A549 (cell line): ENCODE measurements at regions not wholly inside any gene's neighbourhood (a gene's known extent, or its start where the extent isn't known, plus 50 kb on each side); places are given as distances from the start of the nearest gene placed in this dataset.

Experiments
- ATAC-seq, 2 experiments: fragments of 200-7000 bp in 1 of 2; fragments of >200 bp in 1 of 2; cut with Nextera tagmentation in 1 of 2; cut with Tn5 transposase in 1 of 2; 3 replicates each; pipeline versions ENCODE4 v1.8.0 to v1.9.1; 2018 to 2020; ENCODE audit warnings: mild to moderate bottlenecking in 1 of 2, moderate library complexity in 1 of 2
- CTCF ChIA-PET: fragments of 300-600 bp; sonication (Branson Sonifier 250); formaldehyde crosslinking; extraction: SDS; loops from one replicate; lab custom pipeline; 2021; ENCODE audit warnings: antibody characterized with exemption, inconsistent platforms; lab: Yijun Ruan, JAX
- POLR2A ChIA-PET: fragments of 350-600 bp; formaldehyde crosslinking; extraction: SDS; loops from one replicate; lab custom pipeline; 2021; ENCODE audit warnings: antibody characterized with exemption, inconsistent platforms; lab: Yijun Ruan, JAX
- DNase-seq, 2 experiments: peaks; one replicate each; pipeline versions ENCODE4 v3.0.0 to v3.0.0-alpha.2; 2011 to 2016; ENCODE audit warnings: low read depth in 1 of 2, low spot score in 1 of 2
- FAIRE-seq: peaks from 2 replicates; lab custom pipeline; 2011; peaks lifted over from hg19 to GRCh38; lab: Jason Lieb, UNC
- H3K27ac ChIP-seq, 2 experiments: fragments of >200 bp; sonication (Bioruptor Twin); formaldehyde crosslinking; 3 replicates each; pipeline ENCODE4 v1.5.1; 2016 to 2017
- H3K4me1 ChIP-seq: fragments of >200 bp; sonication (Bioruptor Twin); formaldehyde crosslinking; 3 replicates; pipeline ENCODE4 v1.6.1; 2016
- H3K4me2 ChIP-seq: fragments of >200 bp; sonication (Bioruptor Twin); formaldehyde crosslinking; 3 replicates; pipeline ENCODE4 v1.6.1; 2016
- H3K4me3 ChIP-seq: fragments of >200 bp; sonication (Bioruptor Twin); formaldehyde crosslinking; 3 replicates; pipeline ENCODE4 v1.5.1; 2016
- H3K9me3 ChIP-seq: fragments of >200 bp; sonication (Bioruptor Twin); formaldehyde crosslinking; 3 replicates; pipeline ENCODE4 v1.6.1; 2016
- CBX2 ChIP-seq: fragments of 200-600 bp; sonication (generic); IDR thresholded peaks from 2 replicates; pipeline ENCODE4 v1.6.1; 2016; ENCODE audit warnings: low read depth, mild to moderate bottlenecking, borderline replicate concordance
- CBX8 ChIP-seq: fragments of 200-600 bp; sonication (generic); IDR thresholded peaks from 2 replicates; pipeline ENCODE4 v1.6.1; 2016
- CHD2 ChIP-seq: fragments of 150-350 bp; IDR thresholded peaks from 2 replicates; pipeline ENCODE4 v1.6.1; 2014; ENCODE audit warnings: low read length; ENCODE audit not compliant: partially characterized antibody
- CHD4 ChIP-seq: fragments of 200-600 bp; sonication (generic); IDR thresholded peaks from 2 replicates; pipeline ENCODE4 v1.6.1; 2016; ENCODE audit warnings: antibody characterized with exemption, mild to moderate bottlenecking, borderline replicate concordance
- E2F6 ChIP-seq: IDR thresholded peaks from 2 replicates; pipeline ENCODE4 v1.6.1; 2012; ENCODE audit warnings: low read depth, borderline replicate concordance
- FOSL2 ChIP-seq, 2 experiments: fragments of 450-650 bp in 1 of 2; fragments of >200 bp in 1 of 2; sonication (Bioruptor Twin) in 1 of 2; formaldehyde crosslinking; IDR thresholded peaks; 2 replicates each; pipeline versions ENCODE4 v1.5.0 to v1.6.1; 2016 to 2020; ENCODE audit warnings: mild to moderate bottlenecking in 1 of 2, moderate library complexity in 1 of 2
- FOXS1 ChIP-seq: fragments of 250-450 bp; sonication (Bioruptor Pico); IDR thresholded peaks from 2 replicates; pipeline ENCODE4 v1.5.0; 2020; ENCODE audit warnings: mild to moderate bottlenecking, moderate library complexity
- GATA3 ChIP-seq: IDR thresholded peaks from 2 replicates; pipeline ENCODE4 v1.6.1; 2012; ENCODE audit warnings: borderline replicate concordance
- HDAC2 ChIP-seq: fragments of 200-600 bp; sonication (generic); IDR thresholded peaks from 2 replicates; pipeline ENCODE4 v1.6.1; 2016
- HES2 ChIP-seq: fragments of >200 bp; sonication (Bioruptor Twin); formaldehyde crosslinking; IDR thresholded peaks from 2 replicates; pipeline ENCODE4 v1.6.1; 2016
- HOXA7 ChIP-seq: fragments of 250-450 bp; sonication (Bioruptor Pico); IDR thresholded peaks from 2 replicates; pipeline ENCODE4 v1.5.0; 2020; ENCODE audit warnings: mild to moderate bottlenecking, moderate library complexity
- HOXB13 ChIP-seq: fragments of 250-450 bp; sonication (Bioruptor Pico); IDR thresholded peaks from 2 replicates; pipeline ENCODE4 v1.5.0; 2020; ENCODE audit warnings: low read depth, mild to moderate bottlenecking, moderate library complexity
- JUN ChIP-seq, 2 experiments: fragments of >200 bp; sonication (Bioruptor Twin); formaldehyde crosslinking; IDR thresholded peaks; 2 replicates in 1 of 2; 3 replicates in 1 of 2; pipeline ENCODE4 v1.6.1; 2016 to 2017
- KDM1A ChIP-seq: fragments of 200-600 bp; sonication (generic); IDR thresholded peaks from 2 replicates; pipeline ENCODE4 v1.6.1; 2016; ENCODE audit warnings: low read depth, mild to moderate bottlenecking
- MYC ChIP-seq: IDR thresholded peaks from 2 replicates; pipeline ENCODE4 v1.6.1; 2012; ENCODE audit warnings: mild to moderate bottlenecking, inconsistent platforms, low read length, improper control_type of control experiment, borderline replicate concordance
- RARB ChIP-seq: fragments of 250-450 bp; sonication (Bioruptor Pico); IDR thresholded peaks from 2 replicates; pipeline ENCODE4 v1.8.0; 2021; ENCODE audit warnings: mild to moderate bottlenecking, moderate library complexity
- REST ChIP-seq: fragments of 200-600 bp; sonication (generic); IDR thresholded peaks from 2 replicates; pipeline ENCODE4 v1.6.1; 2016; ENCODE audit warnings: antibody characterized with exemption, mild to moderate bottlenecking, moderate library complexity
- RFX5 ChIP-seq: fragments of 450-650 bp; IDR thresholded peaks from 2 replicates; pipeline ENCODE4 v1.7.1; 2014; ENCODE audit warnings: antibody characterized with exemption, mild to moderate bottlenecking, moderate library complexity
- RNF2 ChIP-seq: fragments of 200-600 bp; sonication (generic); IDR thresholded peaks from 2 replicates; pipeline ENCODE4 v1.6.1; 2016; ENCODE audit warnings: low read depth, mild to moderate bottlenecking, antibody characterized with exemption, moderate library complexity, borderline replicate concordance
- SMC3 ChIP-seq: fragments of >200 bp; sonication (Bioruptor Twin); formaldehyde crosslinking; IDR thresholded peaks from 3 replicates; pipeline ENCODE4 v1.6.1; 2018; ENCODE audit warnings: inconsistent platforms
- TP53 ChIP-seq: fragments of 250-450 bp; sonication (Bioruptor Pico); IDR thresholded peaks from 2 replicates; pipeline ENCODE4 v1.5.0; 2021; ENCODE audit warnings: mild to moderate bottlenecking, moderate library complexity
- USF2 ChIP-seq: fragments of 450-650 bp; IDR thresholded peaks from 2 replicates; pipeline ENCODE4 v1.6.1; 2014; ENCODE audit warnings: antibody characterized with exemption
- ZFP36 ChIP-seq: fragments of 450-650 bp; IDR thresholded peaks from 2 replicates; pipeline ENCODE4 v1.6.1; 2014; ENCODE audit warnings: borderline replicate concordance; ENCODE audit not compliant: partially characterized antibody
- ZSCAN20 ChIP-seq: fragments of 250-450 bp; sonication (Bioruptor Pico); IDR thresholded peaks from 2 replicates; pipeline ENCODE4 v1.8.0; 2022; ENCODE audit warnings: mild to moderate bottlenecking, moderate library complexity
- WGBS: methylation state at CpG from one replicate; pipeline ENCODE4 v1.1.6; 2017; ENCODE audit errors: missing lambda C conversion rate; 5-methylcytosine and 5-hydroxymethylcytosine counted together

GRCh38 chr2:215571689-215572088 lies 135.8 kb upstream of the FN1 start (continued):
- TF ChIP-seq RNF2 = no peak
- no peak for TF ChIP-seq CHD2
- TF ChIP-seq KDM1A = no peak
- TF ChIP-seq E2F6 = no peak
- no peak for TF ChIP-seq HDAC2
- TF ChIP-seq HOXB13 (CRISPR knock-in tag) = no peak
- no peak for TF ChIP-seq RFX5
- TF ChIP-seq CBX2 = no peak

GRCh38 chr2:215567504-215567903 lies 131.6 kb upstream of the FN1 start:
- CTCF ChIA-PET = interaction anchor here (1.3 kb wide), 1 partner anchor 169 kb away, joined by 3 read pairs; no protein-coding TSS in a partner anchor
- POLR2A ChIA-PET = no interaction called here
- no peak for TF ChIP-seq SMC3
- no peak for TF ChIP-seq MYC
- no peak for TF ChIP-seq JUN (IDR thresholded peaks at IDR 0.05)
- TF ChIP-seq GATA3 = no peak
- no peak for TF ChIP-seq FOSL2 (IDR thresholded peaks at IDR 0.05)
- TF ChIP-seq FOSL2 (CRISPR knock-in tag; IDR thresholded peaks at IDR 0.05) = no peak
- TF ChIP-seq FOXS1 (CRISPR knock-in tag) = no peak
- no peak for TF ChIP-seq HDAC2
- TF ChIP-seq HOXA7 (CRISPR knock-in tag) = no peak
- TF ChIP-seq ZFP36 = no peak
- TF ChIP-seq ZSCAN20 = no peak
- no peak for TF ChIP-seq USF2
- no peak for TF ChIP-seq RARB (CRISPR knock-in tag)
- TF ChIP-seq, all 56 proteins: peak for 0
- 94% methylated on average over 5 of the region's 5 CpGs for WGBS
- H3K4me3 ChIP-seq = no peak overlapping the region
- DNase-seq (no peak), FAIRE-seq (no peak), ATAC-seq (no peak)
- no peak overlapping the region for H3K4me2 ChIP-seq
- no peaks in the 10 kb centered on the region for H3K4me1 ChIP-seq
- H3K9me3 ChIP-seq = no peaks in the 10 kb centered on the region
- H3K27ac ChIP-seq = no peak overlapping the region

- H3K9me3 ChIP-seq = no peaks in the 10 kb centered on the region
- TF ChIP-seq HDAC2 = no peak
- TF ChIP-seq CHD4 = no peak
- no peak for TF ChIP-seq REST
- no peak for TF ChIP-seq ZSCAN20
- TF ChIP-seq KDM1A = no peak
- TF ChIP-seq HES2 = no peak
- TF ChIP-seq TP53 (CRISPR knock-in tag) = no peak
- TF ChIP-seq CBX8 = no peak
- FAIRE-seq = no peak
- H3K4me2 ChIP-seq = no peak overlapping the region
- WGBS = 84% methylated on average over 2 of the region's 2 CpGs
- no peak overlapping the region for H3K27ac ChIP-seq
- H3K4me3 ChIP-seq = no peak overlapping the region
- CTCF ChIA-PET = interaction anchor here (0.7 kb wide), 1 partner anchor 69 kb away, joined by 3 read pairs; no protein-coding TSS in a partner anchor
- POLR2A ChIA-PET = no interaction called here
- no peaks in the 10 kb centered on the region for H3K4me1 ChIP-seq
- no peak for ATAC-seq
- DNase-seq = no peak
Observed at GRCh38 chr2:215565897-215566296, 130.0 kb upstream of the FN1 start.
